Activated CD4-positive, alpha-beta memory T cell treated with anti-CD3 and anti-CD28 coated beads, Interleukin-2, amount 10 ng/mL, durations not matched to agents 7 days and 5 days (primary cell): ENCODE measurements at regions not wholly inside any gene's neighbourhood (a gene's known extent, or its start where the extent isn't known, plus 50 kb on each side); places are given as distances from the start of the nearest gene placed in this dataset.

Experiments
- CTCF ChIA-PET: fragments of 350-600 bp; sonication (Branson Sonifier 250); formaldehyde crosslinking; loops from one replicate; lab custom pipeline; 2021; ENCODE audit warnings: antibody characterized with exemption, inconsistent platforms; lab: Charles Lee
- POLR2A ChIA-PET: fragments of 350-600 bp; sonication (Branson Sonifier 250); formaldehyde crosslinking; loops from one replicate; lab custom pipeline; 2021; ENCODE audit warnings: antibody characterized with exemption; lab: Charles Lee
- DNase-seq: peaks from one replicate; pipeline ENCODE4 v3.0.0-alpha.2; 2020
- H3K27ac Mint-ChIP-seq: one replicate; pipeline ENCODE4 v1.8.0; 2021; ENCODE audit warnings: mild to moderate bottlenecking, mixed read lengths
- H3K27me3 Mint-ChIP-seq: one replicate; pipeline ENCODE4 v1.8.0; 2021; ENCODE audit warnings: mixed read lengths
- H3K36me3 Mint-ChIP-seq: one replicate; pipeline ENCODE4 v1.8.0; 2021; ENCODE audit warnings: low read depth, mixed read lengths
- H3K4me1 Mint-ChIP-seq: one replicate; pipeline ENCODE4 v1.8.0; 2021; ENCODE audit warnings: mixed read lengths
- H3K4me3 Mint-ChIP-seq: one replicate; pipeline ENCODE4 v1.8.0; 2021; ENCODE audit warnings: mild to moderate bottlenecking, mixed read lengths
- H3K9me3 Mint-ChIP-seq: one replicate; pipeline ENCODE4 v1.8.0; 2021; ENCODE audit warnings: mixed read lengths

DNA sequence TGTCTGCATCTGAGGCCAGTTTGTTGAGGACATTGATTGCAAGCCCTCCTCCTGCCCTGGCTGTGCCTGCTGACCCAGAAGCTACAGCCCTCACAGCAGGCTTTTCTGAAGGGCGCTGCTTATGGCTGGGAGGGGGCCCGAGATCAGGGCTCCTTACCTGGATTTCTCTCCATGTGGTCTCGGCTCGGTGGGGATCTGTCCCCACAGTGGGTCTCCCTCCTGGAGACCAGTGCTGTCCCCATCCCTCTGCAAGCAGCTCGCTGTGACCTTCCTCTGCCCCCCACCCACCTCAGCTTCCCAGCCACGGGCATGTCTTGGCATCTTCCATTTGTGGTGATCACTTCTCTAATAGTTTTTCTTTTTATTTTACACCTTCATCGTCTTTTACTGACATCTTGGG lies 357.9 kb downstream of the IRX2 start:
- DNase-seq = no peak
- POLR2A ChIA-PET = no interaction called here
- Mint-ChIP-seq H3K27ac (no peak overlapping the region), H3K9me3 (peaks cover 4% of the 10 kb centered on the region), H3K4me1 (no peaks in the 10 kb centered on the region), H3K4me3 (no peak overlapping the region), H3K36me3 (no peaks in the 10 kb centered on the region), H3K27me3 (no peaks in the 10 kb centered on the region)
- CTCF ChIA-PET = no interaction called here

DNA sequence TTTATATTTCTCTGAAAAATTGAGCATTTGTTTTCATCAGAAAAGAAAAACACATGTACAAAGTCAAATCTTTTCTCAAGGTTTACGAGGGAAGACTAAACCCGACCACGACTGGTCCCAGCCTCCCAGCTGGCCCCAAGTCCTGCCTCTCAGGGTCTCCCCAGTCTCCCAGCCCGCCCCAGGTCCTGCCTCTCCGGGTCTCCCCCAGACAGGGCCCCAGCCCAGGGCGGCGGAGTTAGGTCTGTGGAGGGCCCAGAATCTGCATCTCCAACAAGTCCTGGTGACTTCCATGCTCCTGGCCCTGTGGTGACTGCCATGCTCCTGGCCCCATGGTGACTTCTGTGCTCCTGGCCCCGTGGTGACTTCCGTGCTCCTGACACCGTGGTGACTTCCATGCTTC lies 359.9 kb downstream of the IRX2 start:
- H3K9me3 Mint-ChIP-seq = peaks cover 4% of the 10 kb centered on the region
- no peaks in the 10 kb centered on the region for H3K36me3 Mint-ChIP-seq
- CTCF ChIA-PET = no interaction called here
- H3K4me1 Mint-ChIP-seq = no peaks in the 10 kb centered on the region
- no peak overlapping the region for H3K27ac Mint-ChIP-seq
- no peaks in the 10 kb centered on the region for H3K27me3 Mint-ChIP-seq
- POLR2A ChIA-PET = no interaction called here
- no peak overlapping the region for H3K4me3 Mint-ChIP-seq
- DNase-seq = no peak

DNA sequence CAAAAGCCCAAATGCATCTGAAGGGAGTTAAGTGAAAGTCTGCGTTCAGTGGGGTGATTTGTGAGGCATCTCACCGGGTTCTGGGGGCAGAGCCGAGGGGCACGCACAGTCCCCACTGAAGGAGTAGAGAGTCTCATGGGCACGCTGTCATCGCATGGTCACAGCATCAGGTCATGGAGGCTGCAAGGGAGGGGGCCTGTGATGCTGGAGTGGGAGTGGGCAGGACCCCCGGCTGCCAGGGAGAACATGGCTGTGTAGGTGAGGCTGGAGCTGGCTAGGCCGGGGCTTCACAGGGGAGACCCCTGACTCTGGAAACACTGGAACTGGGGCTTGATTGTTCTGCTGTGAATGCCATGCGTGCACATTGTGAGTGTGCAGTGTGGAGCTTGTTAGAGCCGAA lies 360.5 kb downstream of the IRX2 start:
- H3K9me3 Mint-ChIP-seq = peaks cover 4% of the 10 kb centered on the region
- no peak for DNase-seq
- no peaks in the 10 kb centered on the region for H3K36me3 Mint-ChIP-seq
- POLR2A ChIA-PET = no interaction called here
- H3K27me3 Mint-ChIP-seq = no peaks in the 10 kb centered on the region
- no peaks in the 10 kb centered on the region for H3K4me1 Mint-ChIP-seq
- CTCF ChIA-PET = no interaction called here
- no peak overlapping the region for H3K4me3 Mint-ChIP-seq
- H3K27ac Mint-ChIP-seq = no peak overlapping the region

DNA sequence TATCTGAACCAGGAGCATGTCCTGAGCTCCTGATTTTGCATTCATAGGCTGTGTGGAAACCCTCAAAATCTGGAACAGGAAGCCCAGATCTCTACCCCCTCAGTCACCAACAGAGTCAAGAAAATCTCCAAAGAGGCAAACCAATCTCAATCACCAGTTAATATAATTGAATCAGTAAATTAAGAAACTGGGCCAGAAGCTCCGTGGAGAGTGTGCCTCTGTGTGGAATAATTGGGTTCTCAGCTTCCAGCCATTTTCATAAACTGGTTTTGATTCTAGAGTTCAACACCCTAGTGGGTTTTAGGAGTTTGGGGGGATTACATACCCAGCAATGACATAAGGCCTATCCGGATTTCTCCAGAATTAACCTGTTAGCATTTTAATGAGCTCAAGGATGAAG lies 362.9 kb downstream of the IRX2 start:
- H3K36me3 Mint-ChIP-seq = no peaks in the 10 kb centered on the region
- CTCF ChIA-PET = no interaction called here
- H3K9me3 Mint-ChIP-seq = peaks cover 4% of the 10 kb centered on the region
- no peak overlapping the region for H3K4me3 Mint-ChIP-seq
- H3K4me1 Mint-ChIP-seq = no peaks in the 10 kb centered on the region
- POLR2A ChIA-PET = no interaction called here
- H3K27me3 Mint-ChIP-seq = no peaks in the 10 kb centered on the region
- H3K27ac Mint-ChIP-seq = no peak overlapping the region
- DNase-seq = no peak

DNA sequence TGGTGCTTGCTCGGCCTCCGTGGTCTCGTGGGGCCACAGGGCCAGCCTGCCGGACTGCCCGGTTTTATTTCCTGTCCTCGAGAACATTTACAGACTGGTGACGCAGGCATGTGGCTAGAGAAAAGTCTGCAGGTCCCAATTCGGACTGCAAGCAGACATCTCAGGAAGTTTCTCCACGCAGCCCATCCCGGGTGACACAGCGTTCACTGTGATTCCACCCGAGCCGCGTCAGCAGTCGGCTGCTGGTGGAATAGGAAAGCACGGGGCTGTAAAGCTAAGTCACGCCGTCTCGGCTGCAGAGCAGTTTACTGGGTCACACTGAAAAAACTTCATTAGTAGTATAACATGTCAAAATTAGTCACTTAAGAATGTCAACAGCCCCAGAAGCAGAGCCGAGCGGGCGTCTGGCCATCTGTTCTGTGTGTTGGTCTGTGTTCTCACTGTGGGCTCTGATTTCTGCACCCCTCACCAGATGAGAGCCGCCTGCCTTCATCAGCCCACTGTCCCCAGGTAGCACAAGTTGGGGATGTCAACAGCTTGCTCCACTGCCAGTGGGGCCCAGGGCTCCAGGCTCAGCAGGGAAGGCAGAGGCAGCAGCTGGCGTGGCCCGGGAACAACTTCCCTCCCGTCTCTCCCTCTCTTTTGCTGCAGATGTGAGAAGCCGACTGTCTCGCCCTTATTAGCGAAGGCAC lies 363.7 kb downstream of the IRX2 start:
- no peak for DNase-seq
- H3K27me3 Mint-ChIP-seq = no peaks in the 10 kb centered on the region
- ChIA-PET CTCF (no interaction called here), POLR2A (no interaction called here)
- H3K4me3 Mint-ChIP-seq = no peak overlapping the region
- H3K4me1 Mint-ChIP-seq = no peaks in the 10 kb centered on the region
- no peak overlapping the region for H3K27ac Mint-ChIP-seq
- no peaks in the 10 kb centered on the region for H3K36me3 Mint-ChIP-seq
- H3K9me3 Mint-ChIP-seq = peaks cover 4% of the 10 kb centered on the region

DNA sequence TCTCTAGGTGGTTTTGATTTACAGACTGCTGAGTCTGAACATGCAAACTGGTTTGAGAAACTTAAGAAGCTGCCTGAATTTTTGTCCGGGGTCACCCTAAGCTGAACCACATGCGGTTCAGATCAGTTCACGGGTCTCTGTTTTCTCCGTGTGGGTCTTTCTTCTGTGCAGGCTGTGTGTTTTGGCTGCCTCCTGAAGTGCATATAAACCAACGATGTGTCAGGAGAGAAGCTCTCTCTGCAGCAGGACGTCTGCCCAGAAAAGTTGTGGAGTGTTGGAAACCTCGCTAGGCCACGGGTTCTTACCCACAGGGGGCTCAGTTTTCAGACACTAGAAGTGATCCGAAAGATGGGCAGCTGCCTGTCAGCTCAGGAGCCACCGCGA lies 364.2 kb downstream of the IRX2 start:
- no peak overlapping the region for H3K27ac Mint-ChIP-seq
- H3K9me3 Mint-ChIP-seq = peaks cover 2% of the 10 kb centered on the region

GRCh38 chr5:2385818-2386217 lies 365.7 kb downstream of the IRX2 start:
- no peak overlapping the region for H3K27ac Mint-ChIP-seq
- CTCF ChIA-PET = no interaction called here
- H3K36me3 Mint-ChIP-seq = no peaks in the 10 kb centered on the region
- no peaks in the 10 kb centered on the region for H3K9me3 Mint-ChIP-seq
- no peaks in the 10 kb centered on the region for H3K27me3 Mint-ChIP-seq
- POLR2A ChIA-PET = no interaction called here
- H3K4me3 Mint-ChIP-seq = no peak overlapping the region
- DNase-seq = no peak
- H3K4me1 Mint-ChIP-seq = no peaks in the 10 kb centered on the region

More for the DNA sequence above, 364.2 kb downstream of the IRX2 start:
- Mint-ChIP-seq H3K4me1 (no peaks in the 10 kb centered on the region), H3K27me3 (no peaks in the 10 kb centered on the region), H3K4me3 (no peak overlapping the region), H3K36me3 (no peaks in the 10 kb centered on the region)
- CTCF ChIA-PET = no interaction called here
- DNase-seq = no peak
- POLR2A ChIA-PET = no interaction called here

GRCh38 chr5:2383698-2384065 lies 367.8 kb downstream of the IRX2 start:
- Mint-ChIP-seq H3K27ac (no peak overlapping the region), H3K4me1 (no peaks in the 10 kb centered on the region), H3K4me3 (no peak overlapping the region), H3K36me3 (no peaks in the 10 kb centered on the region), H3K9me3 (peaks cover 4% of the 10 kb centered on the region), H3K27me3 (no peaks in the 10 kb centered on the region)
- ChIA-PET POLR2A (no interaction called here), CTCF (no interaction called here)
- no peak for DNase-seq

- H3K4me3 Mint-ChIP-seq = no peak overlapping the region
- no peaks in the 10 kb centered on the region for H3K27me3 Mint-ChIP-seq
- no peaks in the 10 kb centered on the region for H3K4me1 Mint-ChIP-seq
- ChIA-PET CTCF (no interaction called here), POLR2A (no interaction called here)
- no peak overlapping the region for H3K27ac Mint-ChIP-seq
- no peaks in the 10 kb centered on the region for H3K36me3 Mint-ChIP-seq
- peaks cover 4% of the 10 kb centered on the region for H3K9me3 Mint-ChIP-seq
- DNase-seq = no peak
These were observed 368.4 kb downstream of the IRX2 start for GRCh38 chr5:2382776-2383697.

DNA sequence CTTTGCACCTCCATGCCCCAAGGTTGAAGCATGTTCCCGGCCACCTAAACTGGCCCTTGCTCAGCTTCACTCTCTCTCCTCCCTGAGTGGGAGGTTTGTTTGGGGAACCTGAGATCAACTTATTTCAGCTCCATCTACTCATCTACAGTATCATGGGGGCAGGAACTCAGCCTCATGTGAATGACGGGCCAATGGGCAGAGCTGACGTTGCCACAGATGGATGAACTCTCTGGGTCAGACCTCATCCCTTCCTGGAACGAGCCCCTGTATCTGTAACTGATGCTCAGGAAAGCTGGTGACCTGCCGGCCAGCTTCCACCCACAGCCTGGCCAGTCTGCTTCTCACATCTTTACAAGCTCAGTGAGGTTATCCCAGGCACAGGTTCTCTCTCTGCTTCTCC lies 369.6 kb downstream of the IRX2 start:
- H3K27ac Mint-ChIP-seq = no peak overlapping the region
- H3K27me3 Mint-ChIP-seq = no peaks in the 10 kb centered on the region
- H3K36me3 Mint-ChIP-seq = no peaks in the 10 kb centered on the region
- H3K4me1 Mint-ChIP-seq = no peaks in the 10 kb centered on the region
- H3K9me3 Mint-ChIP-seq = peaks cover 4% of the 10 kb centered on the region
- ChIA-PET CTCF (no interaction called here), POLR2A (no interaction called here)
- DNase-seq = no peak
- H3K4me3 Mint-ChIP-seq = no peak overlapping the region

DNA sequence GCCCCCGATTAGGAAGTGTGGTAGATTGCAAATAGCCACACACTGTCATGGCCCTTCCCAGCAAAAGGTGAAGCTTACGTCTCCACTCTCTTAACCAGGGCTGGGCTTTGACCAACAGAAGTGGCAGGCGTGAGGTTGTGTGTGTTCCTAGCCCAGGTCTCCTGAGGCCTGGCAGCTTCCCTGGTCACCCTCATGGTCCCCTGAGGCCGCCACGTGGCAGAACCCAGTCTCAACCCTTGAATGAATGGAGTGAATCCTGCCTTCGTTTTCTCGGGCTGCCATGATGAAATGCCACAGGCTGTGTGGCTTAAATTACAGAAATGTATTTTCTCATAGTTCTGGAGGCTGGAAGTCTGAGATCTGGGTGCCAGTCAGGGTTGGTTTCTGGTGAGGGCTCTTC lies 370.4 kb downstream of the IRX2 start:
- no peaks in the 10 kb centered on the region for H3K4me1 Mint-ChIP-seq
- no peak overlapping the region for H3K27ac Mint-ChIP-seq
- H3K9me3 Mint-ChIP-seq = peaks cover 4% of the 10 kb centered on the region
- no peaks in the 10 kb centered on the region for H3K36me3 Mint-ChIP-seq
- ChIA-PET CTCF (no interaction called here), POLR2A (no interaction called here)
- no peak overlapping the region for H3K4me3 Mint-ChIP-seq
- no peak for DNase-seq
- H3K27me3 Mint-ChIP-seq = no peaks in the 10 kb centered on the region

- Mint-ChIP-seq H3K4me3 (no peak overlapping the region), H3K36me3 (no peaks in the 10 kb centered on the region), H3K27me3 (no peaks in the 10 kb centered on the region), H3K4me1 (no peaks in the 10 kb centered on the region), H3K9me3 (peaks cover 7% of the 10 kb centered on the region), H3K27ac (no peak overlapping the region)
- CTCF ChIA-PET = no interaction called here
- POLR2A ChIA-PET = no interaction called here
- DNase-seq = no peak
These were observed 372.5 kb downstream of the IRX2 start for GRCh38 chr5:2378976-2379375.

DNA sequence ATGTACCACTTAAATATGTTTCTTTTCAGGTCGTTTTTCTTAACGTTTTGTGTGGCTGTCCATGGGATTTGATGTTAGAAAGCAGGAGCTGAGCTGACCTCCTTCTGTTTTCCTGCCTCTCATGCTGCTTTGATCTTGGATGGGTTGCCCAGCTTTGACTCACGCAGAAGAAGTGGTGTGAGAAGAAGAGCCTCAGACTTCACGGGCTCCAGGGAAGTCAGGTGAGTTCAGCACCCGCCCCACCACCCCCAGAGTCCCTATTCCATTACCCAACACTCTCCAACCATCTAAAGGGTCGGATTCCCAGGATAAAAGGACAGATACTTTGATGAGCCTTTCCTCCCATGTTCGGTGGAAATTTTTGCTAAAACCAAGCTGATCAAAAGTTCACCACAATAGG lies 373.4 kb downstream of the IRX2 start:
- no peak overlapping the region for H3K4me3 Mint-ChIP-seq

DNA sequence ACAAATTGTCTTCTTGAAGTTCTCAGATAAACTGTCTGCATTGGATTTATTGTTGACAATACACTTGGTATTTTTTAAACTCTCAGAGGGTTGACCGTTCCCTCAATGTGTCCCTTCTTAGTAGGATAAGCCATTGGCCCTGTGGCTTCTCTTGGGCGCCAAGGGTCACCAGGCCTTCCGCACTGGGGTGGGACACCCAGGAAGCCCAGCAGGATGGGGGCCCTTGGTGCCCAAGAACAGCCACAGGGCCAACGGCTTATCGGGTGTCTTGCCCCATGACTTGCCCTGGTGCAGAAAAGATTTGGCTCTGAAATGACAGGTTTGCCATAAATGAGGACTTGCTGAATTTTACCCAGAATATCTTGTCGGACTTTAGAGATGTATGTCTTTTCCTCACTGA lies 375.0 kb downstream of the IRX2 start:
- CTCF ChIA-PET = no interaction called here

More for the DNA sequence above, 373.4 kb downstream of the IRX2 start:
- POLR2A ChIA-PET = no interaction called here
- no peak for DNase-seq
- peaks cover 9% of the 10 kb centered on the region for H3K9me3 Mint-ChIP-seq
- H3K27ac Mint-ChIP-seq = no peak overlapping the region
- no peaks in the 10 kb centered on the region for H3K36me3 Mint-ChIP-seq
- CTCF ChIA-PET = no interaction called here
- no peaks in the 10 kb centered on the region for H3K27me3 Mint-ChIP-seq
- no peaks in the 10 kb centered on the region for H3K4me1 Mint-ChIP-seq

More for the DNA sequence above, 375.0 kb downstream of the IRX2 start:
- H3K4me3 Mint-ChIP-seq = no peak overlapping the region
- no peak overlapping the region for H3K27ac Mint-ChIP-seq
- H3K36me3 Mint-ChIP-seq = no peaks in the 10 kb centered on the region
- H3K4me1 Mint-ChIP-seq = no peaks in the 10 kb centered on the region
- no peaks in the 10 kb centered on the region for H3K27me3 Mint-ChIP-seq
- POLR2A ChIA-PET = no interaction called here
- peaks cover 21% of the 10 kb centered on the region for H3K9me3 Mint-ChIP-seq
- DNase-seq = no peak
